Endodermal cell (in vitro differentiated cells): ENCODE measurements at regions not wholly inside any gene's neighbourhood (a gene's known extent, or its start where the extent isn't known, plus 50 kb on each side); places are given as distances from the start of the nearest gene placed in this dataset.

Experiments
- DNase-seq: peaks from one replicate; pipeline ENCODE4 v3.0.0-alpha.2; 2017
- H3K27ac ChIP-seq: 2 replicates; pipeline ENCODE4 v1.5.1; 2013; ENCODE audit warnings: mild to moderate bottlenecking, low read depth, low read length, moderate library complexity
- H3K27me3 ChIP-seq: 2 replicates; pipeline ENCODE4 v1.6.1; 2013; ENCODE audit warnings: mild to moderate bottlenecking, low read length, moderate library complexity; ENCODE audit not compliant: insufficient read depth, control insufficient read depth, poor library complexity, severe bottlenecking
- H3K36me3 ChIP-seq: 2 replicates; pipeline ENCODE4 v1.7.0; 2013; ENCODE audit warnings: mild to moderate bottlenecking, low read length, moderate library complexity; ENCODE audit not compliant: control insufficient read depth, insufficient read depth
- H3K4me1 ChIP-seq: one replicate; pipeline ENCODE4 v1.7.0; 2013; ENCODE audit warnings: low read length; ENCODE audit not compliant: control insufficient read depth, insufficient read depth
- H3K4me3 ChIP-seq: 2 replicates; pipeline ENCODE4 v1.5.1; 2013; ENCODE audit warnings: mild to moderate bottlenecking, low read length, moderate library complexity
- H3K9ac ChIP-seq: 2 replicates; pipeline ENCODE4 v1.6.1; 2013; ENCODE audit warnings: mild to moderate bottlenecking, low read length, moderate library complexity; ENCODE audit not compliant: poor library complexity, severe bottlenecking; ENCODE audit errors: extremely low read depth
- H3K9me3 ChIP-seq: 2 replicates; pipeline ENCODE4 v1.6.1; 2013; ENCODE audit warnings: mild to moderate bottlenecking, low read length, moderate library complexity; ENCODE audit not compliant: control insufficient read depth
- H3K27ac Mint-ChIP-seq: 2 replicates; pipeline ENCODE4 v1.8.0; 2020; ENCODE audit warnings: mixed read lengths
- H3K27me3 Mint-ChIP-seq: 2 replicates; pipeline ENCODE4 v1.8.0; 2021; ENCODE audit warnings: mild to moderate bottlenecking, mixed read lengths; ENCODE audit not compliant: insufficient read depth
- H3K36me3 Mint-ChIP-seq: 2 replicates; pipeline ENCODE4 v1.8.0; 2020; ENCODE audit warnings: low read depth, mixed read lengths
- H3K4me1 Mint-ChIP-seq: 2 replicates; pipeline ENCODE4 v1.8.0; 2020; ENCODE audit warnings: mixed read lengths
- H3K4me3 Mint-ChIP-seq: 2 replicates; pipeline ENCODE4 v1.8.0; 2020; ENCODE audit warnings: mild to moderate bottlenecking, moderate library complexity, mixed read lengths
- H3K9me3 Mint-ChIP-seq: 2 replicates; pipeline ENCODE4 v1.8.0; 2020; ENCODE audit warnings: mild to moderate bottlenecking, mixed read lengths
- WGBS, 2 experiments: methylation state at CpG; one replicate each; pipeline versions ENCODE4 v1.1.5 to v1.1.7; 2013; ENCODE audit warnings: missing lambda C conversion rate in 2 of 2, mixed read lengths in 1 of 2; ENCODE audit not compliant: insufficient coverage in 1 of 2, insufficient read length in 1 of 2; 5-methylcytosine and 5-hydroxymethylcytosine counted together
- TF ChIP-seq, protein P1 (sequence below): fragments of 200-600 bp; sonication (generic); conservative IDR thresholded peaks from 2 replicates; pipeline ENCODE4 v1.5.0; 2021; ENCODE audit warnings: antibody characterized with exemption, mild to moderate bottlenecking

DNA sequence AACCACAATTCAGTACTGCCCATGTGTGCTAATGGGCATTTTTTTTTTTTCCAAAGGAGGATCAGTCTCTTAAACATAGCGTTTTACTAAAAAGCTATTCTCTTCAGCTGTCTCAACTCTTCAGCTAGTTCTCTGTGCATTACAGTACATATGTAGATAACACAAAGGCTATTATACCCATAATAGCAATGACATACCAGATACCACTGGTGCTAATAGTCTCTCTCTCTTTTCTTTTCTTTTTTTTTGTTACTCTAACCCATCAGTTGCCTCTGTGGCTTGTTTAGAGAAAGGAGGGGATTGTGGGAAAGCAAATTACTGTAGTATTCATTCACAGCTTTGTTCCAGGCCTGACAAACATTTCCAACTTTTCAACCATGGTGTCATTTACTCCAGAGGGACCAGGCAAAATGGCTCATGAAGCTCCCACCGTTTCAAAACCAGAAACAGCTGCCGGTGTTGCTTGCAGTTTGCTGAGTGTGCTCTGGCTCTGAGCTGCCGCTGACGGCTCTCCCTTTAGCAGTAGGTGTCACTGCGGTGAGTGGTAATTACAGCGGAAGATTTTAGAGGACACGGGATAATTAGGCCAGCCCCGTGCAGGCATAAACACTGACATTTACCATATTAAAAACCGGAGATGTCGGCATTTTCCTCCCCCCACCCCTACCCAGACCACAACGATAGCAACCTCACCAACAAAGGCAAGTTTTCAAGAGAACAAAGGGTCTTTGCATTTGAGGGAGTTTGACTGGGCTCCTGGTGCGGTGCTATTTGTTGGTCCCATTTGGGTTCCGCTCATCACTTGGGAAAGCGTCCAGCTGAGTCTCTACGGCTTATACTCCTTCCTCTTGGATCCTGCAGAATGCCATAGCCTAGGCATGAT is 1005.5 kb downstream of the KCNMA1 start:
- TF ChIP-seq, protein P1, sequence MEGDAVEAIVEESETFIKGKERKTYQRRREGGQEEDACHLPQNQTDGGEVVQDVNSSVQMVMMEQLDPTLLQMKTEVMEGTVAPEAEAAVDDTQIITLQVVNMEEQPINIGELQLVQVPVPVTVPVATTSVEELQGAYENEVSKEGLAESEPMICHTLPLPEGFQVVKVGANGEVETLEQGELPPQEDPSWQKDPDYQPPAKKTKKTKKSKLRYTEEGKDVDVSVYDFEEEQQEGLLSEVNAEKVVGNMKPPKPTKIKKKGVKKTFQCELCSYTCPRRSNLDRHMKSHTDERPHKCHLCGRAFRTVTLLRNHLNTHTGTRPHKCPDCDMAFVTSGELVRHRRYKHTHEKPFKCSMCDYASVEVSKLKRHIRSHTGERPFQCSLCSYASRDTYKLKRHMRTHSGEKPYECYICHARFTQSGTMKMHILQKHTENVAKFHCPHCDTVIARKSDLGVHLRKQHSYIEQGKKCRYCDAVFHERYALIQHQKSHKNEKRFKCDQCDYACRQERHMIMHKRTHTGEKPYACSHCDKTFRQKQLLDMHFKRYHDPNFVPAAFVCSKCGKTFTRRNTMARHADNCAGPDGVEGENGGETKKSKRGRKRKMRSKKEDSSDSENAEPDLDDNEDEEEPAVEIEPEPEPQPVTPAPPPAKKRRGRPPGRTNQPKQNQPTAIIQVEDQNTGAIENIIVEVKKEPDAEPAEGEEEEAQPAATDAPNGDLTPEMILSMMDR = no peak
- Histone ChIP-seq H3K4me3 (peak overlapping the region; percentile 54), H3K36me3 (no peaks in the 10 kb centered on the region), H3K4me1 (no peaks in the 10 kb centered on the region), H3K27me3 (no peaks in the 10 kb centered on the region), H3K27ac (no peak overlapping the region), H3K9me3 (no peaks in the 10 kb centered on the region), H3K9ac (no peak overlapping the region)
- 50 to 63% methylated on average over 10 to 16 of the region's 16 CpGs for WGBS, 2 experiments
- peak overlapping the region; percentile 50 for H3K4me3 Mint-ChIP-seq
- DNase-seq = peak; percentile 72
- no peaks in the 10 kb centered on the region for H3K36me3 Mint-ChIP-seq
- no peak overlapping the region for H3K27ac Mint-ChIP-seq
- peaks cover 7% of the 10 kb centered on the region for H3K27me3 Mint-ChIP-seq
- H3K4me1 Mint-ChIP-seq = peaks cover 3% of the 10 kb centered on the region
- no peaks in the 10 kb centered on the region for H3K9me3 Mint-ChIP-seq

DNA sequence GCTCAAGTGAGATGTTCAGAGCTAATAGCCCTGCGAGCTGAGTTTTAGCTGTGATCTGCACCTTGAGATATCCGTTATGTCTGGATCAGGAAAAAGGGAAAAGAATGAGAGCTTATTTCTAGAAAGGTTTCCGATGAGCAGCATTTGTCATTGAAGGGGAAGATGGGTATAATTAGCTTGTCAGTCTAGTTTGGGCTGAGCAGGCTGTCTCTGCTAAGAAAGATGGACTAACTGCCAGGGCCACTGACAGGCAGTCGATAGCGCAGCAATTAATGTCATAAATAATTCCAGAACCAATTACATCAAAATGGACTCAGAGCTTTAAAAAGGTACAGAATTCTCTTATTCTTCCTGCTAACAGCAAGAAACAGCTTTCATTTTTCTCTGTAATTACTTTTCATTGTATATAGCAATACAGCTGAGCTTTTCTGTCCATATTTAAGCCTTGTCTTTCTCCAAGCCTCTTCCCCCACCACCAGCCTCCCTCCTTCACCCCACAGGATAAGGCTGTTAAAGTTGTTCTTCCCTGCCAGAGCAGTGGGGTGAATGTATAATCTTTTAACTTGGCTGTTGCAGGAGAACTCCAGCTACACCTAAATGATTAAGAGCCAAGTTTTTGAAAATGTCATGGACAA is 1006.5 kb downstream of the KCNMA1 start:
- Mint-ChIP-seq H3K36me3 (no peaks in the 10 kb centered on the region), H3K27ac (no peak overlapping the region), H3K4me3 (no peak overlapping the region), H3K4me1 (peaks cover 3% of the 10 kb centered on the region), H3K27me3 (peaks cover 7% of the 10 kb centered on the region), H3K9me3 (no peaks in the 10 kb centered on the region)
- 89 to 94% methylated on average over 4 to 5 of the region's 5 CpGs for WGBS, 2 experiments
- Histone ChIP-seq H3K4me3 (no peak overlapping the region), H3K27me3 (no peaks in the 10 kb centered on the region), H3K9ac (no peak overlapping the region), H3K4me1 (no peaks in the 10 kb centered on the region), H3K36me3 (no peaks in the 10 kb centered on the region), H3K27ac (no peak overlapping the region), H3K9me3 (no peaks in the 10 kb centered on the region)
- no peak for DNase-seq
- TF ChIP-seq, protein P1 = no peak

DNA sequence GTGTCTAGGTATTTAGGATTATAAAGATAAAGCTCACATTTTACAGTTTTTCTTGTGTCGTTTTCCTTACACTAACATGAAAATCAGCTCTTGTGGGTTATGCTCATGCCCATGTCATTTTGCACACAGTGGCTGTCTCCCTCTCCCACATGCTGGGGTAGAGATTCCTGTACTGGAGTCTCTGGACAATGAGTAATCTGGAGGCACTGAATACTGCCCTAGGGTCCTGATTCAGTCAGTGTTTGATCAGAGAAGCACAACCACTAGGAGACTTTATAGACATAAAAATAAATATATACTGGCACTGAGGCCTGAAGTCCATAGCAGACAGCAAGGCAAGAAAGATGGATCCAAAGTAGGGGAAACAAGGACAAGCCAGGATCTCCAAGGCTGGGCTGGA is 1008.8 kb downstream of the KCNMA1 start:
- 86% methylated on average over 1 of the region's 1 CpG; no CpG with 5 or more reads in 1 of the 2 experiments for WGBS, 2 experiments
- Mint-ChIP-seq H3K27ac (no peak overlapping the region), H3K4me1 (peaks cover 3% of the 10 kb centered on the region), H3K4me3 (no peak overlapping the region), H3K36me3 (no peaks in the 10 kb centered on the region), H3K9me3 (no peaks in the 10 kb centered on the region), H3K27me3 (peaks cover 7% of the 10 kb centered on the region)
- no peak overlapping the region for H3K4me3 ChIP-seq
- no peak overlapping the region for H3K9ac ChIP-seq
- H3K36me3 ChIP-seq = no peaks in the 10 kb centered on the region
- no peaks in the 10 kb centered on the region for H3K27me3 ChIP-seq
- no peak for DNase-seq
- no peaks in the 10 kb centered on the region for H3K4me1 ChIP-seq
- no peaks in the 10 kb centered on the region for H3K9me3 ChIP-seq
- TF ChIP-seq, protein P1 = no peak
- no peak overlapping the region for H3K27ac ChIP-seq
